Fibroblast of lung (primary cell): ENCODE measurements at regions not wholly inside any gene's neighbourhood (a gene's known extent, or its start where the extent isn't known, plus 50 kb on each side); places are given as distances from the start of the nearest gene placed in this dataset.

ENCODE experiments used
- DNase-seq, 2 donors: peaks; one replicate each; pipeline versions ENCODE4 v3.0.0 to v3.0.0-alpha.2; 2010; ENCODE audit warnings: low read depth in 2 of 2
- H2AFZ ChIP-seq: 2 replicates; pipeline ENCODE4 v1.5.1; 2012; ENCODE audit warnings: low read length, control low read depth, inconsistent platforms
- H3K27ac ChIP-seq: 2 replicates; pipeline ENCODE4 v1.5.1; 2011; ENCODE audit warnings: low read length, control low read depth; ENCODE audit not compliant: insufficient read depth
- H3K27me3 ChIP-seq: 2 replicates; pipeline ENCODE4 v1.5.1; 2011; ENCODE audit warnings: mild to moderate bottlenecking, low read length; ENCODE audit not compliant: control insufficient read depth, insufficient read depth
- H3K36me3 ChIP-seq: 2 replicates; pipeline ENCODE4 v1.5.1; 2011; ENCODE audit warnings: low read length; ENCODE audit not compliant: control insufficient read depth, insufficient read depth
- H3K4me1 ChIP-seq: 2 replicates; pipeline ENCODE4 v1.5.1; 2011; ENCODE audit warnings: low read length; ENCODE audit not compliant: control insufficient read depth, insufficient read depth; ENCODE audit errors: extremely low read depth
- H3K4me2 ChIP-seq: 2 replicates; pipeline ENCODE4 v1.5.1; 2011; ENCODE audit warnings: low read length, control low read depth; ENCODE audit not compliant: insufficient read depth; ENCODE audit errors: extremely low read depth
- H3K4me3 ChIP-seq, 4 experiments: fragments of 200-600 bp in 1 of 4; sonication (generic) in 1 of 4; replicated peaks in 1 of 4; 2 replicates each; pipeline ENCODE4 v1.5.1; 2011 to 2016; ENCODE audit warnings: low read length in 4 of 4, low read depth in 3 of 4, mild to moderate bottlenecking in 3 of 4, control low read depth in 2 of 4, inconsistent platforms in 1 of 4, mixed read lengths in 1 of 4; ENCODE audit not compliant: insufficient read depth in 1 of 4; ENCODE audit errors: control extremely low read depth in 1 of 4
- H3K79me2 ChIP-seq: 2 replicates; pipeline ENCODE4 v1.5.1; 2012; ENCODE audit warnings: mild to moderate bottlenecking, low read length, inconsistent platforms; ENCODE audit not compliant: control insufficient read depth, insufficient read depth
- H3K9ac ChIP-seq: 2 replicates; pipeline ENCODE4 v1.5.1; 2011; ENCODE audit warnings: mild to moderate bottlenecking, low read length, control low read depth; ENCODE audit not compliant: insufficient read depth
- H3K9me3 ChIP-seq: 2 replicates; pipeline ENCODE4 v1.5.1; 2012; ENCODE audit warnings: low read depth, low read length; ENCODE audit not compliant: control insufficient read depth, insufficient read depth
- H4K20me1 ChIP-seq: 2 replicates; pipeline ENCODE4 v1.5.1; 2011; ENCODE audit warnings: low read length; ENCODE audit not compliant: control insufficient read depth, insufficient read depth; ENCODE audit errors: extremely low read depth
- CTCF ChIP-seq, 2 donors: IDR thresholded peaks in 1 of 2; conservative IDR thresholded peaks in 1 of 2; 1 replicate in 1 of 2; 2 replicates in 1 of 2; pipeline ENCODE4 v1.5.1; 2011 to 2012; ENCODE audit warnings: low read length in 2 of 2, control low read depth in 1 of 2, inconsistent platforms in 1 of 2, low read depth in 1 of 2, mild to moderate bottlenecking in 1 of 2
- EZH2 ChIP-seq: IDR thresholded peaks from 2 replicates; pipeline ENCODE4 v1.5.1; 2012; ENCODE audit warnings: low read length, control low read depth, mild to moderate bottlenecking; ENCODE audit errors: missing control alignments

DNA sequence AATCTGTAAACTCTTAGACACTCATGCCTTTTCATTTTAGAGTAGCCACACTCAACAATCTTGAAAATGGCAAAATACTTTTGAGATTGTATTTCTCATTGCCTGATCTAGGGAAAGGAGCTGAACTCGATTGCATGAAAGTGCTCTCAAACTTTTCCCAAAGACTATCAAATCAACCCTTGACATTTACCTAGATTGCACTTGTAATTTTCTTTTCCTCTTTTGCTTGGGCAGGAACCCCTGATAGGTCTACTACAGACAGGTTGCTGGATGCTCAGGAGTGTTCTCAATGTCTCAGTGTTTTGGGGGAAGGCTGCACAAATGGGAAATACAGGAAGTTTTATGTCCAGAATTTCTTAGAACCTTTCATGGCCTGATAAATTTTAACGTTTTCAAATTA, 468.0 kb upstream of the GJE1 start:
- no peaks in the 10 kb centered on the region for H3K79me2 ChIP-seq
- no peaks in the 10 kb centered on the region for H3K27me3 ChIP-seq
- H3K9ac ChIP-seq = no peak overlapping the region
- no peaks in the 10 kb centered on the region for H4K20me1 ChIP-seq
- H2AFZ ChIP-seq = no peak overlapping the region
- H3K4me1 ChIP-seq = no peaks in the 10 kb centered on the region
- no peak overlapping the region for H3K4me3 ChIP-seq
- H3K36me3 ChIP-seq = no peaks in the 10 kb centered on the region
- no peaks in the 10 kb centered on the region for H3K9me3 ChIP-seq
- H3K4me2 ChIP-seq = no peak overlapping the region
- DNase-seq = no peak
- TF ChIP-seq EZH2 (no peak), CTCF (conservative IDR thresholded peaks at IDR 0.05 in 1 of 2, IDR thresholded peaks at IDR 0.05 in 1 of 2; ENCODE audit: low read depth in 1 of 2, low read length in 2 of 2) (no peak)
- no peak overlapping the region for H3K27ac ChIP-seq

DNA sequence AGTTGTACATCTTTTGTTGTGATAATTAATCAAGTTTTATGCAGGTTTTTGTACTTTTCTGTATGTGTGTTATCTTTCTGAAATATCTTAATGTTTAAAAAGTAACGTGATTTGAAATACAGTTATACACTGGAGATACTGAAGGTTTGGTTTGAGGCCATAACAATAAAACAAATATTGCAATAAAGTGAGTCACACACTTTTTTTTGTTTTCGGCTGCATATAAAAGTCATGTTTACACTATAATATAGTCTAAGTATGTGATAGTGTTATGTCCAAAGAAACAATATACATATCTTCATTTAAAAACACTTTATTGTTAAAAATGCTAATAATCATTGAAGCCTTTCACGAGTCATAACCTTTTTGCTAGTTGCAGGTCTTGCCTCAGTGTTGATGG, 473.1 kb upstream of the GJE1 start:
- Histone ChIP-seq H3K79me2 (no peaks in the 10 kb centered on the region), H3K9me3 (no peaks in the 10 kb centered on the region), H4K20me1 (no peaks in the 10 kb centered on the region), H3K4me2 (no peak overlapping the region), H3K9ac (no peak overlapping the region), H2AFZ (no peak overlapping the region), H3K4me3 (no peak overlapping the region), H3K4me1 (no peaks in the 10 kb centered on the region), H3K36me3 (no peaks in the 10 kb centered on the region), H3K27me3 (no peaks in the 10 kb centered on the region), H3K27ac (no peak overlapping the region)
- TF ChIP-seq CTCF (conservative IDR thresholded peaks at IDR 0.05 in 1 of 2, IDR thresholded peaks at IDR 0.05 in 1 of 2; ENCODE audit: low read depth in 1 of 2, low read length in 2 of 2) (no peak), EZH2 (no peak)
- DNase-seq = no peak

GRCh38 chr6:141658696-141659095, 474.0 kb upstream of the GJE1 start:
- Histone ChIP-seq H2AFZ (no peak overlapping the region), H3K27me3 (no peaks in the 10 kb centered on the region), H3K4me3 (no peak overlapping the region), H3K79me2 (no peaks in the 10 kb centered on the region), H3K9me3 (no peaks in the 10 kb centered on the region), H3K36me3 (no peaks in the 10 kb centered on the region), H3K9ac (no peak overlapping the region), H3K4me2 (no peak overlapping the region), H3K27ac (no peak overlapping the region), H4K20me1 (no peaks in the 10 kb centered on the region), H3K4me1 (no peaks in the 10 kb centered on the region)
- TF ChIP-seq EZH2 = no peak
- TF ChIP-seq CTCF (conservative IDR thresholded peaks at IDR 0.05 in 1 of 2, IDR thresholded peaks at IDR 0.05 in 1 of 2; ENCODE audit: low read depth in 1 of 2, low read length in 2 of 2) = no peak
- DNase-seq = no peak
